ENCODE measurements at regions not wholly inside any gene's neighbourhood (a gene's known extent, or its start where the extent isn't known, plus 50 kb on each side); places are given as distances from the start of the nearest gene placed in this dataset.

- no peak for TF ChIP-seq CTCF (conservative IDR thresholded peaks at IDR 0.05; ENCODE audit: low read depth, low read length)
- H3K4me3 ChIP-seq (ENCODE audit: low read depth, low read length), result no peak overlapping the region
- DNase-seq (ENCODE audit: low read depth), result no peak
These were observed 91.9 kb upstream of the RESF1 start for GRCh38 chr12:31867292-31867691.

GRCh38 chr12:31866523-31866922 is 92.7 kb upstream of the RESF1 start:
- no peak for DNase-seq (ENCODE audit: low read depth)
- H3K4me3 ChIP-seq (ENCODE audit: low read depth, low read length), result no peak overlapping the region
- TF ChIP-seq CTCF (conservative IDR thresholded peaks at IDR 0.05; ENCODE audit: low read depth, low read length), result no peak

- TF ChIP-seq CTCF (conservative IDR thresholded peaks at IDR 0.05; ENCODE audit: low read depth, low read length), result no peak
- DNase-seq (ENCODE audit: low read depth), result no peak
- H3K4me3 ChIP-seq (ENCODE audit: low read depth, low read length), result no peak overlapping the region
These were observed 94.2 kb upstream of the RESF1 start for GRCh38 chr12:31865023-31865422.

- no peak for TF ChIP-seq CTCF (conservative IDR thresholded peaks at IDR 0.05; ENCODE audit: low read depth, low read length)
- H3K4me3 ChIP-seq (ENCODE audit: low read depth, low read length), result no peak overlapping the region
- DNase-seq (ENCODE audit: low read depth), result no peak
These were observed 97.9 kb upstream of the RESF1 start for GRCh38 chr12:31861360-31861759.

GRCh38 chr12:31860401-31860800 is 98.8 kb upstream of the RESF1 start:
- TF ChIP-seq CTCF (conservative IDR thresholded peaks at IDR 0.05; ENCODE audit: low read depth, low read length), result no peak
- no peak overlapping the region for H3K4me3 ChIP-seq (ENCODE audit: low read depth, low read length)
- no peak for DNase-seq (ENCODE audit: low read depth)

GRCh38 chr12:31859232-31859977 is 99.8 kb upstream of the RESF1 start:
- no peak for DNase-seq (ENCODE audit: low read depth)
- H3K4me3 ChIP-seq (ENCODE audit: low read depth, low read length), result no peak overlapping the region
- no peak for TF ChIP-seq CTCF (conservative IDR thresholded peaks at IDR 0.05; ENCODE audit: low read depth, low read length)

- DNase-seq (ENCODE audit: low read depth), result no peak
- TF ChIP-seq CTCF (conservative IDR thresholded peaks at IDR 0.05; ENCODE audit: low read depth, low read length), result no peak
- no peak overlapping the region for H3K4me3 ChIP-seq (ENCODE audit: low read depth, low read length)
These were observed 103.8 kb upstream of the RESF1 start for GRCh38 chr12:31855427-31855826.

Data from epithelial cell of proximal tubule (primary cell).